Keratinocyte (primary cell): ENCODE measurements at regions not wholly inside any gene's neighbourhood (a gene's known extent, or its start where the extent isn't known, plus 50 kb on each side); places are given as distances from the start of the nearest gene placed in this dataset.

Experiments used
- DNase-seq: peaks from one replicate; pipeline ENCODE4 v3.0.0-alpha.2; 2011; ENCODE audit warnings: low read depth, missing footprints, low spot score
- FAIRE-seq: peaks from 2 replicates; lab custom pipeline; 2011; peaks lifted over from hg19 to GRCh38; lab: Jason Lieb, UNC
- H2AFZ ChIP-seq: 2 replicates; pipeline ENCODE4 v1.6.0; 2012; ENCODE audit warnings: low read length, control low read depth, inconsistent platforms; ENCODE audit not compliant: control insufficient read depth
- H3K27ac ChIP-seq: 2 replicates; pipeline ENCODE4 v1.5.1; 2011; ENCODE audit warnings: low read length; ENCODE audit not compliant: control insufficient read depth, insufficient read depth
- H3K27me3 ChIP-seq: 3 replicates; pipeline ENCODE4 v1.6.0; 2011; ENCODE audit warnings: low read length; ENCODE audit not compliant: control insufficient read depth, insufficient read depth; ENCODE audit errors: extremely low read depth
- H3K36me3 ChIP-seq, 2 experiments: 2 replicates in 1 of 2; 3 replicates in 1 of 2; pipeline ENCODE4 v1.5.1; 2011; ENCODE audit warnings: low read length in 2 of 2, mild to moderate bottlenecking in 1 of 2; ENCODE audit not compliant: control insufficient read depth in 2 of 2, insufficient read depth in 2 of 2; ENCODE audit errors: extremely low read depth in 1 of 2
- H3K4me1 ChIP-seq: 3 replicates; pipeline ENCODE4 v1.5.1; 2011; ENCODE audit warnings: low read length; ENCODE audit not compliant: control insufficient read depth, insufficient read depth; ENCODE audit errors: extremely low read depth
- H3K4me2 ChIP-seq: 3 replicates; pipeline ENCODE4 v1.6.0; 2011; ENCODE audit warnings: low read depth, low read length; ENCODE audit not compliant: control insufficient read depth, insufficient read depth; ENCODE audit errors: extremely low read depth
- H3K4me3 ChIP-seq, 3 experiments: fragments of 200-600 bp in 1 of 3; sonication (generic) in 1 of 3; 2 replicates in 2 of 3; 3 replicates in 1 of 3; pipeline ENCODE4 v1.5.1; 2011 to 2016; ENCODE audit warnings: low read length in 3 of 3, mild to moderate bottlenecking in 3 of 3, control low read depth in 2 of 3, inconsistent platforms in 1 of 3, low read depth in 1 of 3, mixed read lengths in 1 of 3, mixed run types in 1 of 3, moderate library complexity in 1 of 3; ENCODE audit not compliant: control insufficient read depth in 2 of 3, insufficient read depth in 2 of 3; ENCODE audit errors: extremely low read depth in 1 of 3
- H3K79me2 ChIP-seq: 2 replicates; pipeline ENCODE4 v1.6.0; 2012; ENCODE audit warnings: low read length; ENCODE audit not compliant: control insufficient read depth, insufficient read depth
- H3K9ac ChIP-seq: 3 replicates; pipeline ENCODE4 v1.6.0; 2011; ENCODE audit warnings: low read length; ENCODE audit not compliant: control insufficient read depth, insufficient read depth; ENCODE audit errors: extremely low read depth
- H3K9me1 ChIP-seq: 3 replicates; pipeline ENCODE4 v1.6.0; 2011; ENCODE audit warnings: low read length; ENCODE audit not compliant: control insufficient read depth, insufficient read depth; ENCODE audit errors: extremely low read depth
- H3K9me3 ChIP-seq: 2 replicates; pipeline ENCODE4 v1.5.1; 2012; ENCODE audit warnings: low read depth, low read length; ENCODE audit not compliant: control insufficient read depth
- H4K20me1 ChIP-seq: 3 replicates; pipeline ENCODE4 v1.6.0; 2011; ENCODE audit warnings: low read length; ENCODE audit not compliant: control insufficient read depth, insufficient read depth; ENCODE audit errors: extremely low read depth
- EZH2 ChIP-seq: IDR thresholded peaks from one replicate; pipeline ENCODE4 v1.6.1; 2012; ENCODE audit warnings: inconsistent platforms, mild to moderate bottlenecking, low read length, moderate library complexity
- dilution Hi-C: fragments of 300-500 bp; cut with MboI; formaldehyde crosslinking; loops from one replicate; pipeline ENCODE4 v1.7.0; 2020; ENCODE audit warnings: low sequenced_read_pairs; ENCODE audit not compliant: extremely low pct_ligation_motif_present
- TF ChIP-seq, protein P1 (sequence below), 3 experiments: IDR thresholded peaks in 1 of 3; conservative IDR thresholded peaks in 1 of 3; optimal IDR thresholded peaks in 1 of 3; 2 replicates in 2 of 3; 3 replicates in 1 of 3; pipeline versions ENCODE3 to v1.5.1; 2011; ENCODE audit warnings: low read length in 3 of 3, mild to moderate bottlenecking in 3 of 3, moderate library complexity in 2 of 3, control low read depth in 1 of 3, inconsistent platforms in 1 of 3; ENCODE audit not compliant: insufficient read depth in 2 of 3; ENCODE audit errors: extremely low read depth in 1 of 3

DNA sequence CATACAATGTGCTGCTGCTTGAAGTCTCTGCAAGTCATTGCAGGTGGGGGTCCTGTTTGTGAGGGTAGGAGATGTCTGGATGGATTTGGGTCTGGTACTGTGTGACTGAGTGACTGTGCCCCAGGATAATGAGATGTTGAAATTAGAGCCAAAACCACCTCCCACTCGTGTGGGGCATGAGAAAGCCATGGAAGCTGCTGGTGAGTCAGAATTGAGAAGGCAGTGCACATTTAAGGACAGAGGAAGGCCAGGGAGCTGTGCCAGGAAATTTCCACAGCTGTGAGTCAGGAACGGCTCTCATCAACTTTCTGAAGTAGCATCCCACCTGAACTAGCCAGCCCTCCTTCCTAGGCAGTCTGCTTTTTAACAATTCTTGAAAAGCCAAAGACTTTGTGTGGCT lies 229.8 kb downstream of the DRD1 start:
- TF ChIP-seq, protein P1, sequence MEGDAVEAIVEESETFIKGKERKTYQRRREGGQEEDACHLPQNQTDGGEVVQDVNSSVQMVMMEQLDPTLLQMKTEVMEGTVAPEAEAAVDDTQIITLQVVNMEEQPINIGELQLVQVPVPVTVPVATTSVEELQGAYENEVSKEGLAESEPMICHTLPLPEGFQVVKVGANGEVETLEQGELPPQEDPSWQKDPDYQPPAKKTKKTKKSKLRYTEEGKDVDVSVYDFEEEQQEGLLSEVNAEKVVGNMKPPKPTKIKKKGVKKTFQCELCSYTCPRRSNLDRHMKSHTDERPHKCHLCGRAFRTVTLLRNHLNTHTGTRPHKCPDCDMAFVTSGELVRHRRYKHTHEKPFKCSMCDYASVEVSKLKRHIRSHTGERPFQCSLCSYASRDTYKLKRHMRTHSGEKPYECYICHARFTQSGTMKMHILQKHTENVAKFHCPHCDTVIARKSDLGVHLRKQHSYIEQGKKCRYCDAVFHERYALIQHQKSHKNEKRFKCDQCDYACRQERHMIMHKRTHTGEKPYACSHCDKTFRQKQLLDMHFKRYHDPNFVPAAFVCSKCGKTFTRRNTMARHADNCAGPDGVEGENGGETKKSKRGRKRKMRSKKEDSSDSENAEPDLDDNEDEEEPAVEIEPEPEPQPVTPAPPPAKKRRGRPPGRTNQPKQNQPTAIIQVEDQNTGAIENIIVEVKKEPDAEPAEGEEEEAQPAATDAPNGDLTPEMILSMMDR (optimal IDR thresholded peaks at IDR 0.05 in 1 of 3, IDR thresholded peaks at IDR 0.05 in 1 of 3, conservative IDR thresholded peaks at IDR 0.05 in 1 of 3; ENCODE audit: extremely low read depth in 1 of 3, insufficient read depth in 2 of 3, low read length in 3 of 3), result no peak
- TF ChIP-seq EZH2, result no peak
- Histone ChIP-seq H3K27ac (no peak overlapping the region), H3K4me1 (no peaks in the 10 kb centered on the region), H3K79me2 (no peaks in the 10 kb centered on the region), H4K20me1 (no peaks in the 10 kb centered on the region), H2AFZ (no peak overlapping the region), H3K27me3 (no peaks in the 10 kb centered on the region), H3K4me3 (no peak overlapping the region), H3K4me2 (no peak overlapping the region), H3K9me1 (no peaks in the 10 kb centered on the region), H3K9ac (no peak overlapping the region), H3K9me3 (no peaks in the 10 kb centered on the region), H3K36me3 (no peaks in the 10 kb centered on the region)
- no peak for DNase-seq
- peak; percentile 73 for FAIRE-seq
- dilution Hi-C loops, result no loop called here

DNA sequence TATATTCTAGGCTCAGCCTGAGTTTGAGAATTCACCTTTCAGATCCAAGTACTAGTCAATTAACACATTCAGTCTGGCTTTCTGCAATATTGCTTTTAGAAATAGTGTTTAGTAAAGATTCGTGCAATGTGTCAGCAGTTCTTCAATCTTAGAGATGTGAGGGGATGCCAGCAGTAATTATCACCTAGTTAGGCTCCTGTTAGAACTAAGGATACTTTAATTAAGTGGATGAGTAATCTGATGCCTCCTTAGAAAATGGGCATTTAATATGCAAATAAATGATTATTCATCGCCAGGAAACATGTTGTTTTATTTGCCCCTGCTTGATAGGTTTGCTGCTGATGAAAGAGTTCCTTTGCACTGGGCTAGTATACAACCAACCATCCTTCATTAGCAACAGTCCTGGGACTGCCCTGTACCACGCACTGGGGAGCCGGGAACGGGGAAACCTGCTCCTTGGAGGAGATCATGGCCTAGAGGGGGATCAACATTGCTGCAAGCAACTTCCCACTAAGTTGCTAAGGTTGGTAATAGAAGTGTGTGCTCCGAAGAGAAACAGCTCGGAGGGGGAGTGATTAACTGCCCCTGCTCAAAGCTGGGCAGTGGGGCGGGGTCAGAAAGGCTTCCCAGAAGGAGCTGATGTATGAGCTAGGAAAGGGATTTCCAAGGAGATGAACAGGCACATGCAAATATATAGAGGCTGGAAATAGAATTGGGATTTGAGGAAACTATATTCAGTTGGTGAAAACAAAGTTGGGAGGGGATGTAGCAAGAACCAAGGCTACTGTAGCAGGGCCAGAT lies 231.8 kb downstream of the DRD1 start:
- Histone ChIP-seq H3K27me3 (no peaks in the 10 kb centered on the region), H3K27ac (no peak overlapping the region)
- dilution Hi-C loops, result no loop called here

More for the DNA sequence above, 231.8 kb downstream of the DRD1 start:
- FAIRE-seq, result no peak
- Histone ChIP-seq H3K36me3 (no peaks in the 10 kb centered on the region), H4K20me1 (no peaks in the 10 kb centered on the region), H3K9ac (no peak overlapping the region), H3K9me1 (no peaks in the 10 kb centered on the region), H3K4me2 (no peak overlapping the region), H3K9me3 (no peaks in the 10 kb centered on the region), H3K4me3 (no peak overlapping the region), H3K4me1 (no peaks in the 10 kb centered on the region), H3K79me2 (no peaks in the 10 kb centered on the region), H2AFZ (no peak overlapping the region)
- TF ChIP-seq, protein P1 (optimal IDR thresholded peaks at IDR 0.05 in 1 of 3, IDR thresholded peaks at IDR 0.05 in 1 of 3, conservative IDR thresholded peaks at IDR 0.05 in 1 of 3; ENCODE audit: extremely low read depth in 1 of 3, insufficient read depth in 2 of 3, low read length in 3 of 3), result no peak
- TF ChIP-seq EZH2, result no peak
- no peak for DNase-seq
